Common myeloid progenitor, CD34-positive (primary cell): ENCODE measurements at regions not wholly inside any gene's neighbourhood (a gene's known extent, or its start where the extent isn't known, plus 50 kb on each side); places are given as distances from the start of the nearest gene placed in this dataset.
"Not testable (repeated sequence)": the region's sequence is repeated elsewhere in the genome, so short reads cannot be mapped to it uniquely, and the experiment has no call there.

ENCODE experiments used
- CTCF ChIA-PET: fragments of 350-600 bp; sonication (Branson Sonifier 250); formaldehyde crosslinking; loops from one replicate; lab custom pipeline; 2021; ENCODE audit warnings: antibody characterized with exemption; lab: Charles Lee
- POLR2A ChIA-PET: fragments of 350-600 bp; sonication (Branson Sonifier 250); formaldehyde crosslinking; loops from one replicate; lab custom pipeline; 2021; ENCODE audit warnings: antibody characterized with exemption; lab: Charles Lee
- DNase-seq, 3 donors: peaks; one replicate each; pipeline versions ENCODE4 v3.0.0 to v3.0.0-alpha.2; 2013
- H3K27ac ChIP-seq, 2 experiments: 1 replicate in 1 of 2; 2 replicates in 1 of 2; pipeline ENCODE4 v1.7.0; 2013; ENCODE audit warnings: inconsistent platforms in 2 of 2, low read length in 2 of 2, mild to moderate bottlenecking in 2 of 2, low read depth in 1 of 2, moderate library complexity in 1 of 2; ENCODE audit not compliant: severe bottlenecking in 2 of 2, insufficient read depth in 1 of 2, poor library complexity in 1 of 2
- H3K27me3 ChIP-seq, 5 experiments: replicated peaks in 2 of 5; 1 replicate in 3 of 5; 2 replicates in 2 of 5; pipeline versions ENCODE4 v1.6.1 to v1.7.0; 2013; ENCODE audit warnings: low read length in 4 of 5, mild to moderate bottlenecking in 2 of 5, moderate library complexity in 2 of 5, inconsistent platforms in 1 of 5; ENCODE audit not compliant: insufficient read depth in 5 of 5, control insufficient read depth in 4 of 5
- H3K36me3 ChIP-seq, 4 experiments: 1 replicate in 2 of 4; 2 replicates in 2 of 4; pipeline versions ENCODE4 v1.6.1 to v1.7.0; 2013; ENCODE audit warnings: low read length in 3 of 4, control low read depth in 1 of 4, mild to moderate bottlenecking in 1 of 4; ENCODE audit not compliant: control insufficient read depth in 4 of 4, insufficient read depth in 4 of 4
- H3K4me1 ChIP-seq, 4 experiments: 1 replicate in 3 of 4; 2 replicates in 1 of 4; pipeline versions ENCODE4 v1.6.1 to v1.7.1; 2013; ENCODE audit warnings: low read length in 3 of 4, mild to moderate bottlenecking in 3 of 4, control low read depth in 1 of 4, inconsistent platforms in 1 of 4, moderate library complexity in 1 of 4; ENCODE audit not compliant: control insufficient read depth in 4 of 4, insufficient read depth in 4 of 4; ENCODE audit errors: control extremely low read depth in 1 of 4
- H3K4me3 ChIP-seq, 7 experiments: 1 replicate in 4 of 7; 2 replicates in 3 of 7; pipeline versions ENCODE4 v1.5.1 to v1.7.0; 2013; ENCODE audit warnings: mild to moderate bottlenecking in 7 of 7, low read length in 6 of 7, moderate library complexity in 6 of 7, inconsistent platforms in 2 of 7, low read depth in 2 of 7, control low read depth in 1 of 7; ENCODE audit not compliant: insufficient read depth in 4 of 7, control insufficient read depth in 1 of 7; ENCODE audit errors: extremely low read depth in 1 of 7
- H3K9me3 ChIP-seq, 5 experiments: 1 replicate in 4 of 5; 2 replicates in 1 of 5; pipeline versions ENCODE4 v1.6.1 to v1.7.1; 2013; ENCODE audit warnings: low read length in 4 of 5, mild to moderate bottlenecking in 2 of 5, inconsistent platforms in 1 of 5, low read depth in 1 of 5, moderate library complexity in 1 of 5; ENCODE audit not compliant: control insufficient read depth in 4 of 5, insufficient read depth in 2 of 5; ENCODE audit errors: control extremely low read depth in 1 of 5
- WGBS: methylation state at CpG from one replicate; pipeline ENCODE4 v1.1.5; 2013; ENCODE audit not compliant: insufficient coverage; 5-methylcytosine and 5-hydroxymethylcytosine counted together

DNA sequence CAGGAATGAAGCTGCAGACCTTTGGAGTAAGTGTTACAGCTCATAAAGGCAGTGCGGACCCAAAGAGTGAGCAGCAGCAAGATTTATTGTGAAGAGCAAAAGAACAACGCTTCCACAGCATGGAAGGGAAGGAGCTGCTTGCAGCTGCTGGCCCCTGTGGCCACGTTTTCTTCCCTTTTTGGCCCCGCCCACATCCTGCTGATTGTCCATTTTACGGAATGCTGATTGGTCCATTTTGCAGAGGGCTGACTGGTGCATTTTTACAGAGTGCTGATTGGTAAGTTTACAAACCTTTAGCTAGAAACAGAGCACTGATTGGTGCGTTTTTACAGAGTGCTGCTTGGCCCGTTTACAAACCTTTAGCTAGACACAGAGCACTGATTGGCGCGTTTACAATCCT is 841.5 kb downstream of the CDH11 start:
- Histone ChIP-seq H3K9me3 (no peaks in the 10 kb centered on the region), H3K27me3 (no peaks in the 10 kb centered on the region), H3K4me3 (no peak overlapping the region), H3K4me1 (no peaks in the 10 kb centered on the region), H3K36me3 (no peaks in the 10 kb centered on the region), H3K27ac (no peak overlapping the region)
- DNase-seq, result no peak
- 81% methylated on average over 6 of the region's 9 CpGs for WGBS
- CTCF ChIA-PET, result no interaction called here
- POLR2A ChIA-PET, result no interaction called here

GRCh38 chr16:64278196-64278595 is 843.7 kb downstream of the CDH11 start:
- CTCF ChIA-PET, result no interaction called here
- DNase-seq, result no peak

GRCh38 chr16:64276646-64277045 is 845.2 kb downstream of the CDH11 start:
- CTCF ChIA-PET, result no interaction called here
- Histone ChIP-seq H3K9me3 (no peaks in the 10 kb centered on the region), H3K4me3 (no peak overlapping the region), H3K27me3 (no peaks in the 10 kb centered on the region), H3K4me1 (no peaks in the 10 kb centered on the region), H3K27ac (no peak overlapping the region), H3K36me3 (no peaks in the 10 kb centered on the region)
- POLR2A ChIA-PET, result no interaction called here
- no CpG with 5 or more reads among the region's 1 CpG for WGBS
- DNase-seq, result no peak

More at GRCh38 chr16:64278196-64278595, 843.7 kb downstream of the CDH11 start:
- no peaks in the 10 kb centered on the region for H3K9me3 ChIP-seq
- WGBS, result no CpG with 5 or more reads among the region's 1 CpG
- H3K4me1 ChIP-seq, result no peaks in the 10 kb centered on the region
- POLR2A ChIA-PET, result no interaction called here
- no peak overlapping the region for H3K4me3 ChIP-seq
- no peaks in the 10 kb centered on the region for H3K36me3 ChIP-seq
- H3K27ac ChIP-seq, result no peak overlapping the region
- H3K27me3 ChIP-seq, result no peaks in the 10 kb centered on the region

DNA sequence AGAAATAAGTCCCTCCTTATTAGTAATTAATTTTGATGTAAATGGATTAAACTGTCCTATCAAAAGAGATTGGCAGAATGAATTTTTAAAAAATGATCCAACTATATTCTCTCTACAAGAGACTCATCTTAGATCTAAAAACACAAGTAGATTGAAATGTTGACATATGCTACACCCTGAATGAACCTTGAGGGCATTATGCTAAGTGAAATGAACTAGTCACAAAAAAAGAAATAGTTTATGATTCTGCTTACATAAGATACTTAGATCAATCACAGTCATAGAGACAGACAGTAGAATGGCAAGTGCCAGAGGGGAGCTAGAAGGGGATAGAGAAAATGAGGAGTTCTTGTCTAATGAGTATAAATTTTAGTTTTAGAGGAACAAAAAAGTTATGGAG is 849.8 kb downstream of the CDH11 start:
- ChIA-PET POLR2A (no interaction called here), CTCF (no interaction called here)
- Histone ChIP-seq H3K9me3 (no peaks in the 10 kb centered on the region), H3K4me1 (no peaks in the 10 kb centered on the region), H3K27me3 (no peaks in the 10 kb centered on the region), H3K27ac (no peak overlapping the region), H3K36me3 (no peaks in the 10 kb centered on the region), H3K4me3 (no peak overlapping the region)
- DNase-seq, result no peak

- Histone ChIP-seq H3K9me3 (no peaks in the 10 kb centered on the region), H3K27me3 (no peaks in the 10 kb centered on the region), H3K27ac (no peak overlapping the region), H3K36me3 (no peaks in the 10 kb centered on the region), H3K4me3 (no peak overlapping the region), H3K4me1 (no peaks in the 10 kb centered on the region)
- no peak for DNase-seq
- CTCF ChIA-PET, result no interaction called here
- POLR2A ChIA-PET, result no interaction called here
- 33% methylated on average over 1 of the region's 1 CpG for WGBS
Measured at GRCh38 chr16:64269756-64270155, 852.1 kb downstream of the CDH11 start.

GRCh38 chr16:64265756-64266155 is 856.1 kb downstream of the CDH11 start:
- POLR2A ChIA-PET, result no interaction called here

GRCh38 chr16:64260631-64261401 is 861.0 kb downstream of the CDH11 start:
- DNase-seq, H3K9me3 ChIP-seq, H3K36me3 ChIP-seq, POLR2A ChIA-PET, H3K4me3 ChIP-seq, CTCF ChIA-PET, H3K4me1 ChIP-seq, H3K27me3 ChIP-seq, H3K27ac ChIP-seq: not testable (repeated sequence)
- 91% methylated on average over 19 of the region's 23 CpGs for WGBS

More at GRCh38 chr16:64265756-64266155, 856.1 kb downstream of the CDH11 start:
- Histone ChIP-seq H3K27me3 (no peaks in the 10 kb centered on the region), H3K9me3 (no peaks in the 10 kb centered on the region), H3K27ac (no peak overlapping the region), H3K4me1 (no peaks in the 10 kb centered on the region), H3K36me3 (no peaks in the 10 kb centered on the region), H3K4me3 (no peak overlapping the region)
- DNase-seq, result no peak
- CTCF ChIA-PET, result no interaction called here
